WTC11 (cell line): ENCODE measurements at regions not wholly inside any gene's neighbourhood (a gene's known extent, or its start where the extent isn't known, plus 50 kb on each side); places are given as distances from the start of the nearest gene placed in this dataset.

Source experiments
- ATAC-seq: fragments of 200-7000 bp; cut with Tn5 transposase; 2 replicates; pipeline ENCODE4 v1.10.0; 2021; ENCODE audit warnings: mild to moderate bottlenecking, moderate library complexity
- CTCF ChIA-PET: fragments of 300-600 bp; sonication (Branson Sonifier 250); formaldehyde crosslinking; loops from one replicate; lab custom pipeline; 2021; ENCODE audit warnings: antibody characterized with exemption; lab: Charles Lee
- POLR2A ChIA-PET: fragments of 350-600 bp; sonication (Branson Sonifier 250); formaldehyde crosslinking; loops from one replicate; lab custom pipeline; 2021; ENCODE audit warnings: antibody characterized with exemption; lab: Charles Lee
- DNase-seq: peaks from one replicate; pipeline ENCODE4 v3.0.0; 2021; ENCODE audit warnings: low spot score
- H3K27ac Mint-ChIP-seq: 2 replicates; pipeline ENCODE4 v1.8.0; 2021; ENCODE audit warnings: mixed read lengths
- H3K27me3 Mint-ChIP-seq: 2 replicates; pipeline ENCODE4 v1.8.0; 2021; ENCODE audit warnings: low read depth, mild to moderate bottlenecking, moderate library complexity, mixed read lengths
- H3K36me3 Mint-ChIP-seq: 2 replicates; pipeline ENCODE4 v1.8.0; 2021; ENCODE audit warnings: mixed read lengths
- H3K4me1 Mint-ChIP-seq: 2 replicates; pipeline ENCODE4 v1.8.0; 2022; ENCODE audit warnings: mixed read lengths
- H3K4me3 Mint-ChIP-seq: 2 replicates; pipeline ENCODE4 v1.8.0; 2021; ENCODE audit warnings: mild to moderate bottlenecking, moderate library complexity, mixed read lengths
- H3K9me3 Mint-ChIP-seq: 2 replicates; pipeline ENCODE4 v1.8.0; 2021; ENCODE audit warnings: mixed read lengths
- ARID4B ChIP-seq: sonication (generic); formaldehyde crosslinking; IDR thresholded peaks from 2 replicates; pipeline ENCODE4 v1.8.0; 2023; ENCODE audit warnings: missing genetic modification reagents, mild to moderate bottlenecking, borderline replicate concordance
- ATF2 ChIP-seq: sonication (generic); formaldehyde crosslinking; IDR thresholded peaks from 2 replicates; pipeline ENCODE4 v1.8.1; 2022; ENCODE audit warnings: low read depth, missing genetic modification reagents, borderline replicate concordance
- CDX4 ChIP-seq: fragments of 250-450 bp; sonication (Bioruptor Pico); IDR thresholded peaks from 2 replicates; pipeline ENCODE4 v1.9.0; 2021; ENCODE audit warnings: moderate library complexity, mild to moderate bottlenecking, inconsistent platforms, borderline replicate concordance
- CREM ChIP-seq: sonication (generic); formaldehyde crosslinking; IDR thresholded peaks from 2 replicates; pipeline ENCODE4 v1.8.1; 2022; ENCODE audit warnings: mild to moderate bottlenecking, missing genetic modification reagents, moderate library complexity
- E2F1 ChIP-seq: sonication (generic); formaldehyde crosslinking; IDR thresholded peaks from 2 replicates; pipeline ENCODE4 v1.8.0; 2022; ENCODE audit warnings: mild to moderate bottlenecking, missing genetic modification reagents
- FOXP4 ChIP-seq: sonication (generic); formaldehyde crosslinking; IDR thresholded peaks from 2 replicates; pipeline ENCODE4 v1.8.0; 2022; ENCODE audit warnings: mild to moderate bottlenecking, missing genetic modification reagents
- GABPB1 ChIP-seq: sonication (generic); formaldehyde crosslinking; IDR thresholded peaks from 2 replicates; pipeline ENCODE4 v1.8.1; 2023; ENCODE audit warnings: mild to moderate bottlenecking, missing genetic modification reagents
- GTF2I ChIP-seq: fragments of 250-450 bp; sonication (Bioruptor Pico); conservative IDR thresholded peaks from 2 replicates; pipeline ENCODE4 v1.4.0; 2021; ENCODE audit warnings: mild to moderate bottlenecking
- HMGXB4 ChIP-seq: sonication (generic); formaldehyde crosslinking; IDR thresholded peaks from 2 replicates; pipeline ENCODE4 v1.8.1; 2023; ENCODE audit warnings: mild to moderate bottlenecking, moderate library complexity, missing genetic modification reagents
- MXD4 ChIP-seq: fragments of 250-450 bp; sonication (Bioruptor Pico); IDR thresholded peaks from 2 replicates; pipeline ENCODE4 v1.8.0; 2021; ENCODE audit warnings: mild to moderate bottlenecking, moderate library complexity, borderline replicate concordance
- NFATC4 ChIP-seq: fragments of 250-450 bp; sonication (Bioruptor Pico); IDR thresholded peaks from 2 replicates; pipeline ENCODE4 v1.9.0; 2021; ENCODE audit warnings: mild to moderate bottlenecking
- NR2C2 ChIP-seq: sonication (generic); formaldehyde crosslinking; IDR thresholded peaks from 2 replicates; pipeline ENCODE4 v1.8.0; 2022; ENCODE audit warnings: mild to moderate bottlenecking, missing genetic modification reagents
- PRRX2 ChIP-seq: fragments of 250-450 bp; sonication (Bioruptor Pico); IDR thresholded peaks from 2 replicates; pipeline ENCODE4 v1.8.0; 2021; ENCODE audit warnings: mild to moderate bottlenecking
- SMAD3 ChIP-seq: sonication (generic); formaldehyde crosslinking; IDR thresholded peaks from 2 replicates; pipeline ENCODE4 v1.8.0; 2022; ENCODE audit warnings: missing genetic modification reagents, mild to moderate bottlenecking, borderline replicate concordance
- TCF7 ChIP-seq: sonication (generic); formaldehyde crosslinking; IDR thresholded peaks from 2 replicates; pipeline ENCODE4 v1.8.0; 2022; ENCODE audit warnings: mild to moderate bottlenecking, low read depth, missing genetic modification reagents, moderate library complexity
- ZNF121 ChIP-seq: sonication (generic); formaldehyde crosslinking; IDR thresholded peaks from 2 replicates; pipeline ENCODE4 v1.8.0; 2023; ENCODE audit warnings: missing genetic modification reagents
- ZNF138 ChIP-seq: sonication (generic); formaldehyde crosslinking; conservative IDR thresholded peaks from 2 replicates; pipeline ENCODE4 v1.8.1; 2022; ENCODE audit warnings: mild to moderate bottlenecking, moderate library complexity, missing genetic modification reagents
- ZNF219 ChIP-seq: sonication (generic); formaldehyde crosslinking; IDR thresholded peaks from 2 replicates; pipeline ENCODE4 v1.8.0; 2023; ENCODE audit warnings: missing genetic modification reagents, mild to moderate bottlenecking, borderline replicate concordance
- ZNF416 ChIP-seq: fragments of 250-450 bp; sonication (Bioruptor Pico); IDR thresholded peaks from 2 replicates; pipeline ENCODE4 v1.9.0; 2021; ENCODE audit warnings: mild to moderate bottlenecking, inconsistent platforms
- ZNF512 ChIP-seq: sonication (generic); formaldehyde crosslinking; IDR thresholded peaks from 2 replicates; pipeline ENCODE4 v1.8.1; 2022; ENCODE audit warnings: missing genetic modification reagents, borderline replicate concordance
- ZNF671 ChIP-seq: fragments of 250-450 bp; sonication (Bioruptor Pico); IDR thresholded peaks from 2 replicates; pipeline ENCODE4 v1.8.0; 2021; ENCODE audit warnings: mild to moderate bottlenecking

GRCh38 chr6:27644528-27644927, 171.6 kb upstream of the ZNF184 start (continued):
- TF ChIP-seq FOXP4 (CRISPR knock-in tag) (no peak), ZNF121 (CRISPR knock-in tag) (no peak), ARID4B (no peak), PRRX2 (CRISPR knock-in tag) (no peak), GABPB1 (CRISPR knock-in tag) (no peak), ZNF219 (CRISPR knock-in tag) (no peak), HMGXB4 (no peak), GTF2I (CRISPR knock-in tag) (no peak)

- Mint-ChIP-seq H3K27me3 (no peaks in the 10 kb centered on the region; the same call in 1 of the 2 replicates), H3K36me3 (no peaks in the 10 kb centered on the region), H3K4me1 (peaks cover 5% of the 10 kb centered on the region; the same call in 1 of the 2 replicates), H3K27ac (no peak overlapping the region), H3K4me3 (no peak overlapping the region), H3K9me3 (no peaks in the 10 kb centered on the region)
- DNase-seq = no peak
- TF ChIP-seq PRRX2 (CRISPR knock-in tag) (no peak), FOXP4 (CRISPR knock-in tag) (no peak), NR2C2 (CRISPR knock-in tag) (no peak), CDX4 (CRISPR knock-in tag) (no peak), E2F1 (CRISPR knock-in tag) (no peak), TCF7 (CRISPR knock-in tag) (no peak), ZNF512 (no peak), ZNF138 (CRISPR knock-in tag) (no peak), ATF2 (CRISPR knock-in tag) (no peak), NFATC4 (CRISPR knock-in tag) (no peak), ZNF416 (CRISPR knock-in tag) (no peak), CREM (CRISPR knock-in tag) (no peak), SMAD3 (CRISPR knock-in tag) (no peak), MXD4 (no peak), ZNF671 (CRISPR knock-in tag) (no peak)
- POLR2A ChIA-PET = no interaction called here
- no peak for ATAC-seq
- CTCF ChIA-PET = no interaction called here
Observed at GRCh38 chr6:27642744-27643456, 170.0 kb upstream of the ZNF184 start.
